H1 (cell line): ENCODE measurements at regions not wholly inside any gene's neighbourhood (a gene's known extent, or its start where the extent isn't known, plus 50 kb on each side); places are given as distances from the start of the nearest gene placed in this dataset. TPM values are rescaled to one million over a fixed set of nuclear protein-coding genes. Genes with fewer than 3 reads are reported as not detected.

ENCODE experiments used
- CTCF ChIA-PET: fragments of 300-600 bp; sonication (Branson Sonifier 250); formaldehyde crosslinking; loops from one replicate; lab custom pipeline; 2021; ENCODE audit not compliant: partially characterized antibody; lab: Charles Lee
- POLR2A ChIA-PET: fragments of 300-600 bp; sonication (Branson Sonifier 250); formaldehyde crosslinking; loops from one replicate; lab custom pipeline; 2021; ENCODE audit warnings: inconsistent platforms; ENCODE audit not compliant: partially characterized antibody; lab: Charles Lee
- DNase-seq, 2 experiments: peaks; one replicate each; pipeline versions ENCODE4 v3.0.0 to v3.0.0-alpha.2; 2010 to 2022; ENCODE audit warnings: low spot score in 2 of 2, low read depth in 1 of 2, mixed read lengths in 1 of 2
- FAIRE-seq: peaks from 2 replicates; lab custom pipeline; 2011; peaks lifted over from hg19 to GRCh38; lab: Jason Lieb, UNC
- H2AFZ ChIP-seq: 2 replicates; pipeline ENCODE4 v1.8.1; 2012; ENCODE audit warnings: low read length, inconsistent platforms
- H2AK5ac ChIP-seq: 2 replicates; pipeline ENCODE4 v1.6.1; 2013; ENCODE audit warnings: low read depth, low read length
- H2BK120ac ChIP-seq: replicated peaks from 2 replicates; pipeline ENCODE3; 2013; ENCODE audit warnings: low read depth, low read length, inconsistent platforms
- H2BK12ac ChIP-seq: 2 replicates; pipeline ENCODE4 v1.6.1; 2013; ENCODE audit warnings: low read depth, low read length
- H2BK15ac ChIP-seq: 2 replicates; pipeline ENCODE4 v1.6.1; 2013; ENCODE audit warnings: low read length
- H2BK20ac ChIP-seq: 2 replicates; pipeline ENCODE4 v1.6.1; 2013; ENCODE audit warnings: low read length
- H2BK5ac ChIP-seq: 2 replicates; pipeline ENCODE4 v1.6.1; 2013; ENCODE audit warnings: low read depth, low read length
- H3K14ac ChIP-seq: 2 replicates; pipeline ENCODE4 v1.6.1; 2013; ENCODE audit warnings: inconsistent platforms; ENCODE audit not compliant: insufficient read length
- H3K18ac ChIP-seq: 2 replicates; pipeline ENCODE4 v1.6.1; 2013; ENCODE audit warnings: low read length; ENCODE audit errors: extremely low read depth
- H3K23ac ChIP-seq: 2 replicates; pipeline ENCODE4 v1.6.1; 2013; ENCODE audit warnings: inconsistent platforms; ENCODE audit not compliant: insufficient read length
- H3K23me2 ChIP-seq: 2 replicates; pipeline ENCODE4 v1.6.1; 2013; ENCODE audit warnings: low read depth, low read length
- H3K27ac ChIP-seq: 2 replicates; pipeline ENCODE4 v1.6.1; 2011; ENCODE audit warnings: low read depth, low read length, inconsistent platforms
- H3K27me3 ChIP-seq, 4 experiments: replicated peaks in 1 of 4; 1 replicate in 1 of 4; 2 replicates in 3 of 4; pipeline versions ENCODE4 v1.6.1 to v1.8.1; 2011 to 2013; ENCODE audit warnings: low read length in 3 of 4, mild to moderate bottlenecking in 3 of 4, inconsistent platforms in 2 of 4, mixed read lengths in 2 of 4, moderate library complexity in 1 of 4; ENCODE audit not compliant: control insufficient read depth in 3 of 4, insufficient read depth in 3 of 4; ENCODE audit errors: extremely low read depth in 1 of 4
- H3K36me3 ChIP-seq, 4 experiments: 2 replicates each; pipeline versions ENCODE4 v1.6.1 to v1.8.1; 2011 to 2013; ENCODE audit warnings: mild to moderate bottlenecking in 4 of 4, low read length in 3 of 4, moderate library complexity in 2 of 4, control low read depth in 1 of 4, inconsistent platforms in 1 of 4; ENCODE audit not compliant: insufficient read depth in 4 of 4, control insufficient read depth in 2 of 4
- H3K4ac ChIP-seq: replicated peaks from 2 replicates; pipeline ENCODE3; 2013; ENCODE audit warnings: low read length, low read depth, mixed read lengths, inconsistent platforms; ENCODE audit not compliant: insufficient read length
- H3K4me1 ChIP-seq, 4 experiments: replicated peaks in 1 of 4; 1 replicate in 1 of 4; 2 replicates in 3 of 4; pipeline versions ENCODE4 v1.6.1 to v1.8.1; 2011 to 2013; ENCODE audit warnings: low read length in 3 of 4, inconsistent platforms in 2 of 4, mixed read lengths in 1 of 4; ENCODE audit not compliant: insufficient read depth in 4 of 4, control insufficient read depth in 3 of 4
- H3K4me2 ChIP-seq, 2 experiments: 2 replicates each; pipeline versions ENCODE4 v1.6.1 to v1.8.1; 2011 to 2013; ENCODE audit warnings: low read depth in 2 of 2, low read length in 2 of 2, control low read depth in 1 of 2, inconsistent platforms in 1 of 2, mild to moderate bottlenecking in 1 of 2; ENCODE audit not compliant: insufficient read depth in 1 of 2
- H3K4me3 ChIP-seq, 4 experiments: fragments of 200-600, 300-600 bp in 1 of 4; sonication (generic), shearing (Covaris generic), sonication (Bioruptor Twin) in 1 of 4; 2 replicates each; pipeline versions ENCODE4 v1.5.1 to v1.8.1; 2011 to 2016; ENCODE audit warnings: low read length in 4 of 4, low read depth in 3 of 4, control low read depth in 2 of 4, inconsistent platforms in 2 of 4, mild to moderate bottlenecking in 2 of 4, mixed read lengths in 1 of 4, moderate library complexity in 1 of 4; ENCODE audit not compliant: insufficient read depth in 2 of 4; ENCODE audit errors: extremely low read depth in 1 of 4
- H3K56ac ChIP-seq: replicated peaks from 2 replicates; pipeline ENCODE3; 2013; ENCODE audit warnings: low read depth, mild to moderate bottlenecking, mixed read lengths, low read length, inconsistent platforms; ENCODE audit not compliant: insufficient read length
- H3K79me1 ChIP-seq: 2 replicates; pipeline ENCODE4 v1.6.1; 2013; ENCODE audit warnings: low read depth, low read length, control low read depth
- H3K79me2 ChIP-seq, 2 experiments: 2 replicates each; pipeline versions ENCODE4 v1.6.1 to v1.8.1; 2012 to 2013; ENCODE audit warnings: low read length in 2 of 2, mild to moderate bottlenecking in 2 of 2, inconsistent platforms in 1 of 2; ENCODE audit not compliant: insufficient read depth in 2 of 2, control insufficient read depth in 1 of 2
- H3K9ac ChIP-seq, 4 experiments: replicated peaks in 1 of 4; 1 replicate in 1 of 4; 2 replicates in 3 of 4; pipeline versions ENCODE4 v1.6.1 to v1.8.1; 2011 to 2013; ENCODE audit warnings: low read depth in 3 of 4, low read length in 3 of 4, control low read depth in 2 of 4, mild to moderate bottlenecking in 2 of 4, moderate library complexity in 2 of 4, inconsistent platforms in 1 of 4; ENCODE audit errors: extremely low read depth in 1 of 4
- H3K9me3 ChIP-seq, 2 experiments: 2 replicates each; pipeline versions ENCODE4 v1.6.1 to v1.8.1; 2012 to 2013; ENCODE audit warnings: mild to moderate bottlenecking in 2 of 2, moderate library complexity in 2 of 2, control low read depth in 1 of 2, inconsistent platforms in 1 of 2, low read depth in 1 of 2, low read length in 1 of 2, mixed read lengths in 1 of 2; ENCODE audit not compliant: insufficient read depth in 2 of 2
- H4K20me1 ChIP-seq, 2 experiments: replicated peaks in 1 of 2; 2 replicates each; pipeline versions ENCODE3 to v1.8.1; 2011 to 2013; ENCODE audit warnings: inconsistent platforms in 2 of 2, low read length in 2 of 2, mild to moderate bottlenecking in 1 of 2; ENCODE audit not compliant: insufficient read depth in 2 of 2, control insufficient read depth in 1 of 2
- H4K5ac ChIP-seq: 2 replicates; pipeline ENCODE4 v1.6.1; 2013; ENCODE audit warnings: low read length, low read depth, mixed read lengths, inconsistent platforms; ENCODE audit not compliant: insufficient read length
- H4K8ac ChIP-seq: 2 replicates; pipeline ENCODE4 v1.8.0; 2013; ENCODE audit warnings: mild to moderate bottlenecking, moderate library complexity, low read length, inconsistent platforms; ENCODE audit not compliant: insufficient read depth; ENCODE audit errors: extremely low read depth
- H4K91ac ChIP-seq: replicated peaks from 2 replicates; pipeline ENCODE3; 2013; ENCODE audit warnings: low read length, mixed read lengths, inconsistent platforms; ENCODE audit not compliant: insufficient read length
- CHD2 ChIP-seq: IDR thresholded peaks from 2 replicates; pipeline ENCODE4 v1.6.1; 2012; ENCODE audit warnings: low read length, improper control_type of control experiment
- EGR1 ChIP-seq: IDR thresholded peaks from 2 replicates; pipeline ENCODE4 v1.6.1; 2011; ENCODE audit warnings: low read depth, low read length, borderline replicate concordance
- MAX ChIP-seq: IDR thresholded peaks from 2 replicates; pipeline ENCODE4 v1.6.1; 2012; ENCODE audit warnings: inconsistent platforms
- WGBS, 2 experiments: shearing (Covaris generic) in 1 of 2; methylation state at CpG; one replicate each; pipeline versions ENCODE4 v1.1.6 to v1.1.7; 2013 to 2015; ENCODE audit warnings: low lambda C conversion rate in 2 of 2, mixed read lengths in 2 of 2, inconsistent platforms in 1 of 2, low coverage in 1 of 2, missing lambda C conversion rate in 1 of 2; ENCODE audit not compliant: insufficient replicate concordance in 2 of 2, insufficient coverage in 1 of 2, insufficient read length in 1 of 2; ENCODE audit errors: extremely low coverage in 1 of 2, missing lambda C conversion rate in 1 of 2; 5-methylcytosine and 5-hydroxymethylcytosine counted together
- small RNA-seq: library from polyadenylated mRNA; stranded (forward); fragments of <200 nt; extraction: miRNeasy Mini kit (QIAGEN cat#:217004); gene quantifications from one replicate; pipeline ENCODE3, GENCODE V24; 2013; ENCODE audit not compliant: insufficient read depth

GRCh38 chr10:31580646-31581045, 261.6 kb downstream of the ZEB1 start:
- Histone ChIP-seq H3K9ac (no peak overlapping the region), H3K4me1 (peaks cover 0 to 10% (median 2%) of the 10 kb centered on the region in 4 experiments; a peak in 2 of 7 replicates), H3K9me3 (0 out of 4 replicates have a peak, but pooled peaks cover 0 to 8% of the 10 kb centered on the region in 2 experiments), H2AFZ (no peak overlapping the region), H2AK5ac (no peak overlapping the region), H4K5ac (no peak overlapping the region), H3K4ac (no peak overlapping the region), H3K79me2 (no peaks in the 10 kb centered on the region), H3K27ac (no peak overlapping the region), H3K23me2 (no peaks in the 10 kb centered on the region), H3K79me1 (no peaks in the 10 kb centered on the region), H2BK120ac (no peak overlapping the region), H2BK20ac (no peak overlapping the region), H3K36me3 (no peaks in the 10 kb centered on the region; a peak in 1 of 8 replicates), H3K27me3 (no peaks in the 10 kb centered on the region), H3K4me2 (no peak overlapping the region), H2BK5ac (no peak overlapping the region), H3K18ac (no peak overlapping the region), H4K8ac (no peak overlapping the region), H3K14ac (no peak overlapping the region), H4K20me1 (no peaks in the 10 kb centered on the region), H2BK15ac (no peak overlapping the region), H3K4me3 (no peak overlapping the region), H2BK12ac (no peak overlapping the region), H4K91ac (no peak overlapping the region), H3K56ac (no peak overlapping the region), H3K23ac (no peak overlapping the region)
- 94% methylated on average over 5 of the region's 5 CpGs; no CpG with 5 or more reads in 1 of the 2 experiments for WGBS, 2 experiments
- CTCF ChIA-PET = interaction anchor here (0.6 to 1.5 kb wide), 6 partner anchors 12 to 822 kb away, joined by 3 to 6 read pairs (median 4); no protein-coding TSS in a partner anchor
- no peak for TF ChIP-seq EGR1
- no peak for TF ChIP-seq MAX
- no peak for TF ChIP-seq CHD2
- no peak for DNase-seq
- POLR2A ChIA-PET = interaction anchor here (0.6 kb wide), 1 partner anchor 197 kb away, joined by 4 read pairs; no protein-coding TSS in a partner anchor
- FAIRE-seq = no peak

Small RNAs in the stretch of these regions (small RNA-seq; reads per million reads assigned to genes)
- not detected for gene AL161935.2
